ENCODE measurements at regions not wholly inside any gene's neighbourhood (a gene's known extent, or its start where the extent isn't known, plus 50 kb on each side); places are given as distances from the start of the nearest gene placed in this dataset.

- TF ChIP-seq CTCF (IDR thresholded peaks at IDR 0.05) (no peak), POLR2A (IDR thresholded peaks at IDR 0.05) (no peak)
Measured at GRCh38 chr1:187566354-187566753, 737.6 kb downstream of the PLA2G4A start.
